GM21515 (cell line): ENCODE measurements at regions not wholly inside any gene's neighbourhood (a gene's known extent, or its start where the extent isn't known, plus 50 kb on each side); places are given as distances from the start of the nearest gene placed in this dataset.
"Not testable (repeated sequence)": the region's sequence is repeated elsewhere in the genome, so short reads cannot be mapped to it uniquely, and the experiment has no call there.

Experiments used
- ATAC-seq: cut with Tn5 transposase; IDR thresholded peaks from one replicate; pipeline ENCODE4 v1.9.1; 2021; ENCODE audit not compliant: unreplicated experiment

GRCh38 chr10:81207359-81207758 lies 667.6 kb upstream of the NRG3 start:
- ATAC-seq = not testable (repeated sequence)

- no peak for ATAC-seq
These were observed 661.6 kb upstream of the NRG3 start for GRCh38 chr10:81213370-81213769.

GRCh38 chr10:81215498-81215897 lies 659.5 kb upstream of the NRG3 start:
- ATAC-seq = no peak

GRCh38 chr10:81216949-81217348 lies 658.0 kb upstream of the NRG3 start:
- ATAC-seq = no peak

GRCh38 chr10:81218307-81218706 lies 656.7 kb upstream of the NRG3 start:
- no peak for ATAC-seq

GRCh38 chr10:81219758-81220157 lies 655.2 kb upstream of the NRG3 start:
- ATAC-seq = no peak

GRCh38 chr10:81248886-81249285 lies 626.1 kb upstream of the NRG3 start:
- no peak for ATAC-seq

GRCh38 chr10:81251457-81252115 lies 623.4 kb upstream of the NRG3 start:
- no peak for ATAC-seq

- not testable (repeated sequence) for ATAC-seq
These were observed 610.0 kb upstream of the NRG3 start for GRCh38 chr10:81264991-81265390.

- ATAC-seq = no peak
These were observed 604.9 kb upstream of the NRG3 start for GRCh38 chr10:81270051-81270450.

- ATAC-seq = no peak
These were observed 594.2 kb upstream of the NRG3 start for GRCh38 chr10:81280497-81281479.

- no peak for ATAC-seq
These were observed 586.5 kb upstream of the NRG3 start for GRCh38 chr10:81288544-81288943.

GRCh38 chr10:81297292-81297691 lies 577.7 kb upstream of the NRG3 start:
- ATAC-seq = no peak

GRCh38 chr10:81303656-81304055 lies 571.3 kb upstream of the NRG3 start:
- ATAC-seq = no peak

- ATAC-seq = no peak
These were observed 567.8 kb upstream of the NRG3 start for GRCh38 chr10:81306971-81307782.

- ATAC-seq = no peak
These were observed 565.9 kb upstream of the NRG3 start for GRCh38 chr10:81309041-81309552.

- ATAC-seq = no peak
These were observed 560.5 kb upstream of the NRG3 start for GRCh38 chr10:81314471-81314870.

- ATAC-seq = no peak
These were observed 560.0 kb upstream of the NRG3 start for GRCh38 chr10:81315026-81315425.

- ATAC-seq = no peak
These were observed 527.0 kb upstream of the NRG3 start for GRCh38 chr10:81348003-81348402.

- no peak for ATAC-seq
These were observed 507.9 kb upstream of the NRG3 start for GRCh38 chr10:81367132-81367531.

- ATAC-seq = no peak
These were observed 488.2 kb upstream of the NRG3 start for GRCh38 chr10:81386817-81387216.
